NCI-H1417 (cell line): ENCODE measurements at regions not wholly inside any gene's neighbourhood (a gene's known extent, or its start where the extent isn't known, plus 50 kb on each side); places are given as distances from the start of the nearest gene placed in this dataset.

Experiments
- DNase-seq, 3 experiments: peaks; one replicate each; lab custom pipeline; 2025; lab: John Stamatoyannopoulos, UW

DNA sequence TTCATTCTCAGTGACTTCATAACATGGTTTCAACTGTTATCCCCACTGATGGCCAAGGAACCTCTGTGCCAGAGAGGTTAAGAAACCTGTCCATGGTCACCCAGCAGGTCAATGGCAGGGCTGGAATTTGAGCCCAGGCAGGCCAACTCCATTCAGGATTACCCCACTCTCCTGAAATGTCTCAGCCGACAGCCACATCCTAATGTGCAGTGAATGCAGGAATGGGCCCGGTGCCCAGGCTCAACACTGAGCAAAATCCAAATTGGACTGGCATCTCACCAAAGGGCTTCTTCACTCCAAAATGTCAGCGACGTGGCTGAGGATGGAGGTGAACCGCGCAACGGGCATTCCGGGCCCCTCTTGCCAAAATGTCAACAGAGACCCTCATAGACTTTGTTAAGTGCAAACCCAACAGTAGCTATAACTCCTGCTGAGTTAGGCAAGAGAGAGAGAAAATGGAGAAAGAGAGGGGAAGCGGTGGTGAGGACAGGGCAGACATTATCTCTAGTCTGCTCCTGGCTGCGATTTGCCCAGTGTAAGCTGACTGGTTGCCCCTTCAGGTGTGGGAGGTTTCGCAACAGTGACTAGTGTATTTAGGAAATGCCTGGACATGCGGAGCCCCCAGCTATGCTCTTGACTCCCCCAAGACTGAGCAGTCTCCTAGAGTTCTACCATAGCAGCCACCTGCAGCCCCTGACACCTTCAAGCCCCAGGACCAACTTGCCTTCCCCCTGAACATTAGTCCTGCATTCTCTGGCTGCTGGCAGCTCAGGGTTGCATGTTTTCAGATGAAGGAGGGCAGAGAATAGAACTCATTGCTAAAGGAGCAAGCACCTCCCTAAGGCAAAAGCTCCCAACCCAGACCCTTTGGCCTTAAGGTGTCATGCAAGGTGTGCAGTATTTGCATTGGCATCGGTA, 167.7 kb downstream of the ANAPC1 start:
- DNase-seq: no peak

DNA sequence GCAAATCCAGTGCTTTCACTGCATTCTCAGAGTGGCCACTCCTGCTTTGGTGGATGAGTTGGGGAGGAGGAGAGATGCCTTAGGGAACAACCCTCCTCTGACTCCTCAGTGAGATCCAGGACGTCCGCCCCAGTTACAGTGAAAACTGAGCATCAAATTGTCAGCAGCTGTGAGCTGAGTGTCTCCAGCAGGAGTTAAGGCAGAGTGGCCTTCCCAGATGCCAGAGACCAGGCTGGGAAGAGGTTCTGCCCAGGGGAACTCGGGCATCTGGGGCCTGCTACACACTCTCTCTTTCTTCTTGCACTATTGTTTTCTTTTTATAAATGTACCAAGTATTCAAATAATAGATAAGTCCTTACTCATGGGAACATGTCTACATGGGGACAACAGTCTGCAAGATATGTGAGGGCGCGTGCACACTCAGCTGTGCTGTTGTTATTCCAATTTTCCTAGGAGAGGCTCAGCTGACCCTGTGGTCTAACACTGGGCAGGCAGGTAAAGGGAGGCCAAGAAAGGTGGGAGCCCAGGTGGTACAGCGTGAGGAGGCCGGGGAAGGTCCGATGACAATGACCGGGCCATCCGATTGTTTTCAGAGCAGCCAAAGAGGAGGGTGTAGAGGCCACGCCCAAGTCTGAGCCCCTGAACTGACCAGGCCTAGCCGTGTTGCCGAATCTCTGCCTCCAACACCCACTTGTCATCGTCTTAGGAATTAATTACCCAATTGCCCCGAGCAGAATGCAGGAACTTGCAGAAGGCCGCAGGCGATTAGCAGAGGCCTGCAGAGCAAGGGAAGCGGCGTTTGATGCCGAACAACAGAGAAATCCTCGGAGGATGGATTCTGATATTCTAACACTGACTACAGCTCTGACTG, 166.9 kb downstream of the ANAPC1 start:
- DNase-seq: no peak
